RWPE1 (cell line): ENCODE measurements at regions not wholly inside any gene's neighbourhood (a gene's known extent, or its start where the extent isn't known, plus 50 kb on each side); places are given as distances from the start of the nearest gene placed in this dataset.

Source experiments
- CTCF ChIA-PET: fragments of 350-600 bp; sonication (Branson Sonifier 250); formaldehyde crosslinking; extraction: SDS; loops from one replicate; lab custom pipeline; 2021; lab: Yijun Ruan, JAX
- POLR2A ChIA-PET: fragments of 400-600 bp; formaldehyde crosslinking; extraction: SDS; loops from one replicate; lab custom pipeline; 2020; ENCODE audit warnings: antibody characterized with exemption; ENCODE audit not compliant: low non-redundant PET; lab: Yijun Ruan, JAX
- DNase-seq: peaks from one replicate; pipeline ENCODE4 v3.0.0; 2012; ENCODE audit warnings: low spot score
- H3K27ac ChIP-seq: fragments of 450-650 bp; 2 replicates; pipeline ENCODE4 v1.5.1; 2017
- CTCF ChIP-seq: fragments of 450-650 bp; conservative IDR thresholded peaks from 2 replicates; pipeline ENCODE4 v1.5.1; 2017; ENCODE audit warnings: low read depth, mild to moderate bottlenecking

GRCh38 chr4:34791209-34791608 lies 1453.1 kb downstream of the ARAP2 start:
- POLR2A ChIA-PET, result no interaction called here
- CTCF ChIA-PET, result no interaction called here
- H3K27ac ChIP-seq, result no peak overlapping the region
- TF ChIP-seq CTCF, result no peak
- DNase-seq, result no peak

- POLR2A ChIA-PET, result no interaction called here
- no peak overlapping the region for H3K27ac ChIP-seq
- DNase-seq, result no peak
- no peak for TF ChIP-seq CTCF
- CTCF ChIA-PET, result no interaction called here
Measured at GRCh38 chr4:34800953-34801352, 1443.4 kb downstream of the ARAP2 start.

- DNase-seq, result no peak
- TF ChIP-seq CTCF, result no peak
- CTCF ChIA-PET, result no interaction called here
- POLR2A ChIA-PET, result no interaction called here
- H3K27ac ChIP-seq, result no peak overlapping the region
Measured at GRCh38 chr4:34814266-34814665, 1430.0 kb downstream of the ARAP2 start.

GRCh38 chr4:34824515-34824914 lies 1419.8 kb downstream of the ARAP2 start:
- no peak for DNase-seq
- no peak for TF ChIP-seq CTCF
- no peak overlapping the region for H3K27ac ChIP-seq
- ChIA-PET CTCF (no interaction called here), POLR2A (no interaction called here)

- ChIA-PET POLR2A (no interaction called here), CTCF (no interaction called here)
- no peak overlapping the region for H3K27ac ChIP-seq
- no peak for DNase-seq
- no peak for TF ChIP-seq CTCF
Measured at GRCh38 chr4:34826660-34827059, 1417.7 kb downstream of the ARAP2 start.

GRCh38 chr4:34845926-34846325 lies 1398.4 kb downstream of the ARAP2 start:
- no peak for DNase-seq
- no peak for TF ChIP-seq CTCF
- H3K27ac ChIP-seq, result no peak overlapping the region
- ChIA-PET POLR2A (no interaction called here), CTCF (no interaction called here)

GRCh38 chr4:34850421-34850820 lies 1393.9 kb downstream of the ARAP2 start:
- no peak for TF ChIP-seq CTCF
- ChIA-PET POLR2A (no interaction called here), CTCF (no interaction called here)
- H3K27ac ChIP-seq, result no peak overlapping the region
- DNase-seq, result no peak
